GM18519 (cell line): ENCODE measurements at regions not wholly inside any gene's neighbourhood (a gene's known extent, or its start where the extent isn't known, plus 50 kb on each side); places are given as distances from the start of the nearest gene placed in this dataset.
"Not testable (repeated sequence)": the region's sequence is repeated elsewhere in the genome, so short reads cannot be mapped to it uniquely, and the experiment has no call there.

Experiments
- ATAC-seq: cut with Tn5 transposase; IDR thresholded peaks from one replicate; pipeline ENCODE4 v1.9.1; 2021; ENCODE audit warnings: mild to moderate bottlenecking, moderate library complexity; ENCODE audit not compliant: unreplicated experiment, low FRiP score

DNA sequence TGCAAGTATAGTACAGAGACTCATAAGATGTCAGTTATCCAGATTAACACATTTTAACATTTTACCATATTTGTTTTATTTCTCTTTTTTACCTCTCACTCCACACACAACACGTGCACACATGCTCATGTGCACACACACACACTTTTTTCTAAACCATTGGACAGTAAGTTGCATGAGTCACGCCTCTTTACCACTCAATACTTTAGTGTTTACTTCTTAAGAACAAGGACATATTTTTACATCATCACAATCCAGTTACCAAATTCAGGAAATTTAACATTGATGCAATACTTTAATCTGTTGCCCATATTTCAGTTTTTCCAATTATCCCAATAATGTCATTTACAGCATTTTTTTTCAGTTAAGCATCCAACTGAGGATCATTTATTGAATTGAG is 109.0 kb downstream of the RIN2 start:
- no peak for ATAC-seq

DNA sequence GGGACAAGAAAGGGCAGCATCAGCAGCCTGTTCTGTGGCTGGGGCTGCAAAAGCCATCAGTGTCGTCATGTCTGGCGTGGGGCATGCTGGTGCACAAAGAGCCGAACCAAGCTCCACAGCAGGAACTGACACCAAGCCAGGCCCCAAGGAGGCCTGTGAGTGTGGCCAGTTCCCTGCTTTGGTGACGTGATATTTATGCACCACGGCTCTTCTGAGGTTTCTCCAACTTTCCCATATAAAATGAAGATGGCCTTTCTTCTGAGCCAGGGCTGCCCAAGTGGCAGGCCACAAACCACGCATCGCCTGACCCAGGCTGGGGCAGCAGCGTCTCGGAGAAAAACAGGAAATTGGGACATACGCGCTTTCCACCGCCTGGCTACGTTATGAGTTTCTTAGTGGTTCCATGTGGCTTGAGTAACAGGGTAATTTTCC is 109.9 kb downstream of the RIN2 start:
- ATAC-seq: no peak

DNA sequence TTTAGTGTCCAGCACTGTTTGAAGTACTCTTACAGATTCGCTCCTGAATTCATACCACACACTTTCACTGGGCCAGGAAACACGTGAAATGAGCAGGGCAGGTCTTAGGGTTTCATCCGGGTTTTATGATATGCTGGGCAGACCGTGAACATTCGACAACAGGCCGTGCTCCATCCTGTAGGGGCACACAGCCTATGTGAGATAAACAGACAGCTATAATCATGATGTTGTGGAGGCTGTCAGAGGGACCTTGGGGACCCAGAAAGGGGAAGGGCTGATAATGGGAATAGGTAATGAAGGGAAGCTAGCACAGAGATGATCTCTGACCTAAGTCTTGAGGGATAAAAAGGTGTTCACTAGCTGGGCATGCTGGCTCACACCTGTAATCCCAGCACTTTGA is 110.4 kb downstream of the RIN2 start:
- ATAC-seq: no peak

DNA sequence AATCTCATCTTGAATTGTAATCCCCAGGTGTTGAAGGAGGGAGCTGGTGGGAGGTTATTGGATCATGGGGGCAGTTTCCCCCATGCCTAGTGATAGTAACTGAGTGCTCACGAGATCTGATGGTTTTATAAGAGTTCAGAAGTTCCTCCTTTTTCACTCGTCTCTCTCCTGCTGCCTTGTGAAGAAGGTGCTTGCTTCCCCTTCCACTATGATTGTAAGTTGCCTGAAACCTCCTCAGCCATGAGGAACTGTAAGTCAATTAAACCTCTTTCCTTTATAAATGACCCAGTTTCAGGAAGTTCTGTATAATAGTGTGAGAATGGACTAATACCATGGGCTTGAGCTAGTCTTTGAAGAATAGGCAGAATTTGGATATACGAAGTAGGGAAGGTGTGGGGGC is 113.9 kb downstream of the RIN2 start:
- no peak for ATAC-seq

DNA sequence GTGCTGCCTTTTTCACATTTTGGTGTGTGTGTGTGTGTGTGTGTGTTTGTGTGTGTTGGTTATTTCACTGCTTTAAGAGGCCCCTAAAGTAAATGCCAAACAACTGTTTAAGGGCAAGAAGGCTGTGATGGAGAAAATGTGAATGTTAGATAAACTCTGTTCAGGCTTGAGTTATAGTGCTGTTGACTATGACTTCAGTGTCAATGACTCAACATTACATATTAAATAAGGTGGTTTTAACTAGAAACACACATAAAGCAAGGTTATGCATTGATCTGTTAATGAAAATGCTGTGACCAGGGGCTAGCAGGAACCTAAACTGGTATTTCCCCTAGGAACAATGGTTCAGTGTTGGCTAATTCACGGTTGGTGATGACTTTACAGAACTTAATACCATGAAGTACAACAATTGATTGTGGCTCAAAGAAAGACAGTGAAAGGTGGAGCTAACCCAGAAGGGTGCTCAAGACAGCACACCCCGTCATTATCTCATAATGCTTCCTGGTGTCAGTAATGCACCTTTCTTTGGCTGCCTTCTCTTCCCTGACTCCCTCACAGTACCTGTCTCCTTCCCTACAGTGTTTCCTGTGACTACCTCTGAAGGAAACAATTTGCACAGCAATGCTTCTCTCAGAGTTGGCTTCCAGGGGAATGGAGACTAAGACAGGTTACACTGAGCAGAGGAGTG is 116.1 kb downstream of the RIN2 start:
- no peak for ATAC-seq

DNA sequence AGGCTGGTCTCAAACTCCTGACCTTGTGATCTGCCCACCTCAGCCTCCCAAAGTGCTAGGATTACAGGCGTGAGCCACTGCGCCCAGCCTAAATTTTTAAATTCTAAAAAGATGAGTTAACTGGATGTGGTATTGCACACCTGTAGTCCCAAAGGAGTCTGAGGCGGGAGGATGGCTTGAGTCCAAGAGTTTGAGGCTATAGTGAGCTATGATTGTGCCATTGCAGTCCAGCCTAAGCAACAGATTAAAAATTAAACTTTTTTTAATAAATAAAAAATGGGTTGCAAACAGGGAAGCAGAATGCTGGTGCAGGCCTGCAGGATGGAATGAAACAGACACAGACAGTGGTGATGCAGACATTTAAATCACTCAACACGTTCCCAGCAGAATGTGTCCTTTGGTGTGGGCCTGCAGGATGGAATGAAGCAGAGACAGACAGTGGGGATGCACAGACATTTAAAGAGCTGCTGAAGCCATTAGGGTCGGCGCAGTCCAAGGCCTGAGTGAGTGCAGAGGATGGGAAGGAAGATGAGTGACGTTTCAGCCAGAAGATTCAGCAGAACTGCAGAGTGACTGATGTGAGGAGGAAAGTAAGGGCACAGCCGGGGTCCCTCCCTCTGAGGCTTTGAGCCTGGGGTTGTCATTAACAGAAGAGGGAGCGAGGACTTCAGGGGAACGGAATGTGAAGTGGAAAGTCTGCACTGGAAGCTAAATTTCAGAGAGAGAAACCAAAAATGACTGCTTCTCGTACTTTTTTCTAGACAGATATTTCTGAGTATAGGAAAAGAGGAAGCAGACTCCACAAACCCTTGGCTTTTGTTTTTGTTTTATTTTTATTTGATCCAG is 117.5 kb downstream of the RIN2 start:
- no peak for ATAC-seq

DNA sequence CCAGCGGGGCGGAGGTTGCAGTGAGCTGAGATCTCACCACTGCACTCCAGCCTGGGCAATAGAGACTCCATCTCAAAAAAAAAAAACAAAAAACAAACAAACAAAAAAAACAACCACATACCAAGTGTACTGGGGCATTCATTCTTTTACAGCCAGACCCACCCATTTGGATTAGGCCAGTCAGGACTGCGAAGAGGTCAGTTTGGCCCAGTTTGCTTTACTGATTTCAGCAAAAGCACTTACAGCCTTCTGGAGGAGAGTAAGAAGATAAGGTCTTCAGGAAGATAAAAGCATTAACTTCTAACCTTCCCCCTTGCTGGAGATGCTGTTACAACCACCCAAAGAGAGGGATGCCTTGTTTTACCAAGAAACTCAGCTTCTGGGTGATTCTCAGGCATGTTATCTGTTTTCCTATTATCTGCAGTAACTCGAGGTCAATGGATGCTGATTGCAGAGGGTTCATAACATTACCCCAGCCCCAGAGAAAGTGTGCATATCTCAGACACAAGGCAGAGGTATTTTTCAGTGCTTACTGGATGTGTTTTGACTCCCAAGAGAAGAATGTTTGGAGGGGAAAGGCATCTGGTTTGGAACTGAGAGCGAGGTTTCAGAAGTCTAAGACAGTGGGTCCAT is 118.9 kb downstream of the RIN2 start:
- ATAC-seq: no peak

DNA sequence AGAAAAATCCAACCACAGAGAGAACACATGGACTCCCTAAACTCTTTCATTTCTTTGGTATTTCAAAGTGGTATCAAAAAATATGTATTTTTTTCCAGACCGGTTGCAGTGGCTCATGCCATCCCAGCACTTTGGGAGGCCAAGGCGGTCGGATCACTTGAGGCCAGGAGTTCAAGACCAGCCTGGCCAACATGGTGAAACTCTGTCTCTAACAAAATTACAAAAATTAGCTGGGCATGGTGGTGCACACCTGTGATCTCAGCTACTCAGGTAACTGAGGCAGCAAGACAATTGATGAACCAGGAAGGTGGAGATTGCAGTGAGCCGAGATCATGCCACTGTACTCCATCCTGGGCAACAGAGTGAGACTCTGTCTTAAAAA is 121.8 kb downstream of the RIN2 start:
- not testable (repeated sequence) for ATAC-seq

DNA sequence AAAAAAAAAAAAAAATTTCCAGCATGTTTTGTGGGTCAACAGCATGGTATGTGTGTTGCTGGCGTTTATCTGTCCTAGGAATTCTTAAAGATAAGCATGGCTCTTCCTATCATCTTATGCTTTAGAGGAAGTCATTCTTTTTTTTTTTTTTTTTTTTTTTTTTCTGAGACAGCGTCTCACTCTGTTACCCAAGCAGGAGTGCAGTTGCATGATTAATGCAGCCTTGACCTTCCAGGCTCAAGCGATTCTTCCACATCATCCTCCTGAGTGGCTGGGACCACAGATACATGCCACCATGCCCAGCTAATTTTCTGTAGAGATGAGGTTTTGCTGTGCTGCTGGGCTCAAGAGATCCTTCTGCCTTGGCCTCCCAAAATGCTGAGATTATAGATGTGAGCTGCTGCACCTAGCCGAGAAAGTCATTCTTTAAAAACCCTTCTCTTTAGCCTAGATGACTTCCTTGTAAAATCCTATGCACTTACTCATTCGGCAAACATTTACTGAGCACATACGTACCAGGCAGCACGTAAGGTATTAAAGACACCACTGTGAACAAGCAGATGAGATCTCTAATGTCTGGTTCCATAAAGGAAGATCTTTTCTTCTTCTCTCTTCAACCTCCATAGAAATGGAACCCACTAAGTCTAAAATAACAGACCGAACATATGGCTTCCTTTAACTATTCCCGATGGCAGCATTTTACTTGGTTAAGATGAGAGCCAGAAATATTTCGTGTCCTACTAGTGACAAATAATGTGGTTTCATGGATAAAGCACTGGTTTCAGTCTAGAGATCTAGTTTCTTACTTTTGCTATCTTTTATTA is 122.4 kb downstream of the RIN2 start:
- no peak for ATAC-seq

DNA sequence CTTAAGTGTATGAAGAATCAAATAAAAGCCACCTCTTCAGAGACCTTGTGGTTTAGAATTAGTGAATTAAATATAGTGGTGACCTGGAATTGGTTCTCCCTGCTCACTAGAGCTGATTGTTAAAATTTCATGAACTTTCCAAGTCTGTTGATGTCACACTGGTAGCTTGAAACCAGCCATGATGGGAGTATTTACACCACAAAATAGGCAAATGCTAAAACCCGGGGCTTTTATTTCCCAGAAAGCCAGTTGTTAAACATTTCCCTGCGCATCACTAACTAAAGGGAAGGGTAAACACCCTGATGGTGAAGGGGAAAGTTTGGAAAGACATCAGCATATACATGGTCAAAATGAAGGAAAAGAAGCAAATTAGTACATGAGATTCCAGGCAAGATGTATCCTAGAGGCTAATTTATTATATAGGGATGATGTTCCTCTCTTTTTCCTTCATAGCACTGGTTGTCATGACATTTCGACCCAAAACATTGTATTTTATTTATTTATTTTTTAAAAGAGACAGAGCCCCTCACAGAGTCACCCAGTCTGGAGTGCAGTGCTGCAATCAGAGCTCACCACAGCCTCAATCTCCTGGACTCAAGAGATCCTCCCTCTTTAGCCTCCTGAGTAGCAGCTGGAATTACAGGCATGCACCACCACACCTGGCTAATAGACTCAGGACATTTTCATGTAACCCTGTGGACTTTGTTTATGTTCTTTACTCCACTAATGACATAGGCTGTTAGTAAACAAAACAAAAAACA is 123.2 kb downstream of the RIN2 start:
- ATAC-seq: no peak

DNA sequence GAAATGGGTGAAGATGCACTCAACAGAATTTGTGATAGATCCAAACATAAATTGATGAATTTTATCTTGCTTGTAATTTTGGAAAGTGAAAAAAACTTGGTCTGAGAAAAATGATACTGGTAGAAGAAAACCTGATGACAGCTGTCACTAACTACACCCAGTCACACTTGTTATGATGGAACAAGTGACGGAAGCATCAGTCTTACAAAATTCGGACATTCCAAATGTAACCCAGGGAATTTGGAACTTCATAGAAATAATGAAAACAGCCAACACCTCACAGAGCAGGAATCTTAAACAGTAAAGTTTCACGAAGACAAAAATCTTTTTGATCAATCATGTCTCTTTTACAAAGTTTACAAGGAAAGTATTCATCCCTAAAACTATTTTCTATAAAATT is 123.9 kb downstream of the RIN2 start:
- no peak for ATAC-seq

DNA sequence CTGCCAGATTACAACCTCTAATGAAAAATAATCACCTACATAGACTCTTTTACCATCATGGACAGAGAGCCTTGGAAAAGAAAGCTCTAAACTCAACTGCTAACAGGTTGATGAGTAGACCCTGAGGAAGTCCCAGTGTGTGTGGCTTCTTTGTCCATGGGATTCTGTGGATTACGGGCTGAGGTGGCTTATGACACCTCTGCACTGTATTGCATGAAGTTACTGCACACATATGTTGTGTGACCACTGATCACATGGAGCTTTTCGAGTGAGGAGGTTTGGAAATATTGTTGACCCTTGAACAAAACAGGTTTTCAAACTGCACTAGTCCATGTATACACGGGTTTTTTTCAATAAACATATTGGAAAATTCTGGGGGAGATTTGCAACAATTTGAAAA is 124.4 kb downstream of the RIN2 start:
- no peak for ATAC-seq

DNA sequence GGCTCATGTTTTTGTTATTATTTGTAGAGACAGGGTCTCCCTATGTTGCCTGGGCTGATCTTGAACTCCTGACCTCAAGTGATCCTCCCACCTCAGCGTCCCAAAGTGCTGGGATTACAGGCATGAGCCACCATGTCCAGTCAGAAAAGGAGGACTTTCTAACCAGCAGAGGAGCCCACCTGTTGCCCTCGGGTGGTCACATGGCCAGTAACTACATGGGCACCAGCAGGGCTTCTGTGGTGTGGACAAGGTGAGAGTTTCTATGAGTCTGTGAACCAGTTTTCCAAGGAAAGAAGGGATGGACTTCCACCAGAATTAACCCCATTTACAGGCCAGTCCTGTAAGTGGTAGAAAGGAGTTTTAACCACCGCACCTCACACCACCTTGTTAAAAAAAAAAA is 125.4 kb downstream of the RIN2 start:
- ATAC-seq: no peak

DNA sequence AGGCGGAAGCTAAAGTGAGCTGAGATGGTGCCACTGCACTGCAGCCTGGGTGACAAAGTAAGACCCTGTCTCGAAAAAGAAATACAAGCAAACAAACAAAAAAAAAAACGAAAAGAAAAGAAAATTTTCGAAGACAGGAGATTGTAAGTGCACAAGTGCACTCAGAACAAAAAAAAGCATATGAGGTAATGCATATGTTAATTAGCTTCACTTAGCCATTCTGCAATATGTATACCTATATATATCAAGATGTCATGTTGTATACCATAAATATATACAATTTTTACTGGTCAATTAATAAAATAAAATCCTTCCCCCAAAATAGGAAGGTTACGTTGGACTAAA is 127.5 kb downstream of the RIN2 start:
- no peak for ATAC-seq

DNA sequence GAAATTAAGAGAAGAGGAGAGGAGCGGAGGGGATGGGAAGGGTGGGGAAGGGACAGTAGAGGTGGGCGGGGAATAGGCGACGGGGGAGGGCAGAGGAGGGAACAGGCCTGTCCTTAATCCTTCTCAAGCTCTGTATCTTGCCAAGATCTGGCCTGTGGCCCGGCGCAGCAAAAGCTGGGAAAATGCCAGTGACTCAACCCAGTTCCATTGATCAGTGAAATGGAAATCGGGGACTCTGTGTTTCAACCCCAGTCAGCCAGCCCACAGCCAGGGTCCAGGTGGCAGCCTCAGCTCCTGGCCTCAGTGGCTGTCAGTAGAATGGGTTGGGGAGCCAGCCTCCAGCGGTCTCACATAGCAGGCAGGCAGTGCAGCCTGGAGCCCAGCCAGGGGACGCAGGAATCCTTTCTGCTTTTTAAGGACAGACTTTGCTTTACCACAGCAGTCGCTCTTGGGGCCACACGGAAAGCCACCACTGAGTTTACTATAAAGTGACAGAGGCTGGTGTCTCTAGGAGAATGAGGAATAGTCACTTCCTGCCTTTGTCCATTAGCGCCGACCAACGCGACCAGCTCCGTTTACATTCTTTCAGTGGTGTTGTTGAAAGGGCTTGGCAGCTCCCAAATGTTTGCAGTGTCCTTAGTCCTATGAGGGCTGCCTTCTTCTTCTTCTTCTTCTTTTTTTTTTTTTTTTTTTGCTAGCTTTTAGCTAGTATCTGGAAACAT is 128.0 kb downstream of the RIN2 start:
- ATAC-seq: no peak

DNA sequence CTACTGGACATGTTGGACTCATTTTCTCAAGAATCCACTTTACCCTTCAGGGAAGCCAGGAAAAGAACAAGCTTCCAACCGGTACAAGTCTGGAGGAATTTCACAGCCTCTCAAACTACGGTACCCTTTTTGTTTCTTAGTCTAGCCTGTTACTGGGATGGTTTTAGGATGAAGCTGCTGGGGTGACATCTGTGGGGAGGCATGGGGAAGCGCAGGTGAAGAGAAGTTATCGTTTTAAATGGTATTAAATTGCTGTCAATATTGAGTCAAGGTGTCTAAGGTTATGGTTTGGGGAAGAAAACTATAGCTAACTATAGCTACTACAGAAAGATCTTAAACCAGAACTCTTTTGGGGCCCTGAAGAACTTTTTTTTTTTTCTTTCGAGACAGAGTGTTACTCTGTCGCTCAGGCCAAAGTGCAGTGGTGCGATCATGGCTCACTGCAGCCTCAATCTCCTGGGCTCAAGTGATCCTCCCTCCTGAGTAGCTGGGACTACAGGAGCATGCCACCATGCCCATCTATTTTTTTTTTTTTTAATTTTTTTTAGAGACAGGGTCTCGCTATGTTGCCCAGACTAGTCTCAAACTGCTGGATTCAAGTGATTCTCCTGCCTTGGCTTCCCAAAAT is 128.7 kb downstream of the RIN2 start:
- ATAC-seq: no peak

DNA sequence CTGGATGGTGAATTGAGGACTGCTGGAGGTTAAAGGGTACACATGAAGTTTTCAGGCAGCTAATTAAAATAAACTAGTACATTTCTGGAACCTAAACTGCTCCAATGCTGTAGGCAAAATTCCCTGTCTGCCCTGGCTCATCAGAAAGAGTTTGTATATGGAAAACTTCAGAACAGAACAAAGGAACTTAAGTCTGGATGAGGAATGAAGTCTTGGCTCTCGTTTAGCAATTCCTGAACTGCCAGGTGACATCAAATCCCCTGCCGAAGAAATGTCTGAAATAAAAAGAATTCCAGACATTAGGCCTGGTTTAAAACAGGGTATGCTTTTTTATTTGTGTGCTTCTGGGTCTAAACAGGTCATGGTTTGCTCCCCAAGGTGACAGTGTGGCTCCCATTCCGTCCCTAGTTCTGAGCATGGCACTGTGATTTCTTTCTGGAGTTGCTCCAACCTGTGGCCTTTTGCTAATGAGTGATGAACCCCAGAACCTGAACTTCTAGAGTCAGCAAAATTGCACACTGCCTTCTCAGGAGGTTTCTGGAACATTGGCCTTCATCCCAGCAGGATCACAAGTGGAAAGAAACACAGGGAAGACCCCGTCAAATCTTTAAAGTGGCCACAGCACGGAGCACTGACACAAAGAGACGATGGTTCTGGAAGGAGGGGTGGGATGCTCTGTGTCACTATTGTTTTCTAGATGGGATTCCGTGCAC is 129.4 kb upstream of the NAA20 start:
- no peak for ATAC-seq

DNA sequence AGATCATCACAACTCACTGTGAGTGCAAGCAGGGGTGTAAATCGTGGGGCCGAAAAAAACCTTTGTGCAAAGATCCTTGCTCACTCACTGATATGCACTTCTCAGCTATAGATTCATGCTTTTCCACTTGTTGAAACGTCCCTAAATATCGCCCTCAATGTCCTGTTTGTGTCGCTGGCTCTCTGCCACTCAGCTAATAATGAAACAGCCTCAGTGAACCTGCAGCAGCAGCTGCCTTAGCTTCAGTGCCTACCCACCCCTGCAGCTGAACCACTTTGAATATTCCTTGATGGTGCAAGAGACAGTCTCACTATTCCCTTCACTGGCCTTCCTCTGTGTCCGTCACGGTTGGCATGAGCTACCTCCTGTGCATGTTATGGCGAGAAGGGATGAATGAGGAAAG is 128.9 kb upstream of the NAA20 start:
- ATAC-seq: no peak
